ENCODE measurements at regions not wholly inside any gene's neighbourhood (a gene's known extent, or its start where the extent isn't known, plus 50 kb on each side); places are given as distances from the start of the nearest gene placed in this dataset.

GRCh38 chr5:30592833-30593232, 600.7 kb upstream of the CDH6 start:
- no peak for FAIRE-seq
- H3K56ac ChIP-seq (replicated peaks; ENCODE audit: insufficient read length, low read depth, low read length): no peak overlapping the region
- TF ChIP-seq SIX5 (IDR thresholded peaks at IDR 0.05; ENCODE audit: low read depth, low read length) (no peak), SP4 (IDR thresholded peaks at IDR 0.05; ENCODE audit: low read length) (no peak), SIRT6 (IDR thresholded peaks at IDR 0.05; ENCODE audit: low read length) (no peak), KDM4A (IDR thresholded peaks at IDR 0.05; ENCODE audit: low read depth, low read length, severe bottlenecking) (no peak), BCL11A (IDR thresholded peaks at IDR 0.05; ENCODE audit: low read depth in 2 of 2, low read length in 2 of 2) (no peak), ATF3 (IDR thresholded peaks at IDR 0.05; ENCODE audit: insufficient read depth, low read depth, low read length) (no peak), ZNF274 (IDR thresholded peaks at IDR 0.05; ENCODE audit: borderline replicate concordance, extremely low read depth, low read length) (no peak), RXRA (IDR thresholded peaks at IDR 0.05; ENCODE audit: insufficient read depth, low read depth, low read length) (no peak), CBX5 (IDR thresholded peaks at IDR 0.05; ENCODE audit: low read depth, low read length) (no peak), POLR2A (IDR thresholded peaks at IDR 0.05; ENCODE audit: control extremely low read depth in 1 of 2, low read depth in 2 of 2, low read length in 2 of 2) (no peak), BRCA1 (IDR thresholded peaks at IDR 0.05; ENCODE audit: low read depth, low read length) (no peak), SIN3A (conservative IDR thresholded peaks at IDR 0.05 in 1 of 2, IDR thresholded peaks at IDR 0.05 in 1 of 2; ENCODE audit: low read depth in 1 of 2, low read length in 2 of 2) (no peak), CHD2 (IDR thresholded peaks at IDR 0.05; ENCODE audit: low read length) (no peak), EZH2 (IDR thresholded peaks at IDR 0.05; ENCODE audit: low read depth, low read length, severe bottlenecking) (no peak), RNF2 (IDR thresholded peaks at IDR 0.05; ENCODE audit: borderline replicate concordance, low read depth, low read length, missing control alignments, poor library complexity, severe bottlenecking) (no peak)

More at GRCh38 chr5:30592833-30593232, 600.7 kb upstream of the CDH6 start:
- H3K4ac ChIP-seq (replicated peaks; ENCODE audit: insufficient read length, low read depth, low read length): no peak overlapping the region
- H3K18ac ChIP-seq (ENCODE audit: extremely low read depth, low read length): no peak overlapping the region
- H2BK15ac ChIP-seq (ENCODE audit: low read length): no peak overlapping the region
- H3K4me1 ChIP-seq (replicated peaks in 1 of 4; ENCODE audit: control insufficient read depth in 3 of 4, insufficient read depth in 4 of 4, low read length in 3 of 4): peaks cover 0 to 6% (median 0%) of the 10 kb centered on the region in 4 experiments; a peak in 2 of 7 replicates
- H4K91ac ChIP-seq (replicated peaks; ENCODE audit: insufficient read length, low read length): no peak overlapping the region
- no peaks in the 10 kb centered on the region for H3K23me2 ChIP-seq (ENCODE audit: low read depth, low read length)
- H2BK5ac ChIP-seq (ENCODE audit: low read depth, low read length): no peak overlapping the region
- no peak overlapping the region for H2BK120ac ChIP-seq (replicated peaks; ENCODE audit: low read depth, low read length)
- no peak overlapping the region for H4K8ac ChIP-seq (ENCODE audit: extremely low read depth, insufficient read depth, low read length)
- H2AFZ ChIP-seq (ENCODE audit: low read length): no peak overlapping the region
- no peaks in the 10 kb centered on the region for H3K27me3 ChIP-seq (replicated peaks in 1 of 4; ENCODE audit: control insufficient read depth in 3 of 4, extremely low read depth in 1 of 4, insufficient read depth in 3 of 4, low read length in 3 of 4)
- H3K14ac ChIP-seq (ENCODE audit: insufficient read length): no peak overlapping the region
- H2BK20ac ChIP-seq (ENCODE audit: low read length): no peak overlapping the region
- no peak overlapping the region for H2AK5ac ChIP-seq (ENCODE audit: low read depth, low read length)
- no peak overlapping the region for H3K4me2 ChIP-seq (ENCODE audit: insufficient read depth in 1 of 2, low read depth in 2 of 2, low read length in 2 of 2)
- H3K79me2 ChIP-seq (ENCODE audit: control insufficient read depth in 1 of 2, insufficient read depth in 2 of 2, low read length in 2 of 2): no peaks in the 10 kb centered on the region
- H3K79me1 ChIP-seq (ENCODE audit: low read depth, low read length): no peaks in the 10 kb centered on the region
- H3K9me3 ChIP-seq (ENCODE audit: insufficient read depth in 2 of 2, low read depth in 1 of 2, low read length in 1 of 2): no peaks in the 10 kb centered on the region
- H3K23ac ChIP-seq (ENCODE audit: insufficient read length): no peak overlapping the region
- no peak overlapping the region for H2BK12ac ChIP-seq (ENCODE audit: low read depth, low read length)
- POLR2A ChIA-PET (ENCODE audit: partially characterized antibody): no interaction called here
- CTCF ChIA-PET (ENCODE audit: partially characterized antibody): no interaction called here
- no peaks in the 10 kb centered on the region for H3K36me3 ChIP-seq (ENCODE audit: control insufficient read depth in 2 of 4, insufficient read depth in 4 of 4, low read length in 3 of 4)
- H4K20me1 ChIP-seq (replicated peaks in 1 of 2; ENCODE audit: control insufficient read depth in 1 of 2, insufficient read depth in 2 of 2, low read length in 2 of 2): no peaks in the 10 kb centered on the region
- H4K5ac ChIP-seq (ENCODE audit: insufficient read length, low read depth, low read length): no peak overlapping the region
- WGBS, 2 experiments (ENCODE audit: extremely low coverage in 1 of 2, insufficient coverage in 1 of 2, insufficient read length in 1 of 2, insufficient replicate concordance in 2 of 2, low coverage in 1 of 2, low lambda C conversion rate in 2 of 2, missing lambda C conversion rate in 1 of 2): 97% methylated on average over 3 of the region's 3 CpGs; no CpG with 5 or more reads in 1 of the 2 experiments
- no peak overlapping the region for H3K27ac ChIP-seq (ENCODE audit: low read depth, low read length)
- no peak overlapping the region for H3K9ac ChIP-seq (replicated peaks in 1 of 4; ENCODE audit: extremely low read depth in 1 of 4, low read depth in 3 of 4, low read length in 3 of 4)
- DNase-seq (ENCODE audit: low read depth in 1 of 2, low spot score in 2 of 2): no peak
- H3K4me3 ChIP-seq (ENCODE audit: extremely low read depth in 1 of 4, insufficient read depth in 2 of 4, low read depth in 3 of 4, low read length in 4 of 4): no peak overlapping the region

Data from H1 (cell line).